ENCODE measurements at regions not wholly inside any gene's neighbourhood (a gene's known extent, or its start where the extent isn't known, plus 50 kb on each side); places are given as distances from the start of the nearest gene placed in this dataset.
A peak's percentile ranks its signal among the peaks of the same experiment; 100 is the strongest.
"Not testable (repeated sequence)": the region's sequence is repeated elsewhere in the genome, so short reads cannot be mapped to it uniquely, and the experiment has no call there.

DNA sequence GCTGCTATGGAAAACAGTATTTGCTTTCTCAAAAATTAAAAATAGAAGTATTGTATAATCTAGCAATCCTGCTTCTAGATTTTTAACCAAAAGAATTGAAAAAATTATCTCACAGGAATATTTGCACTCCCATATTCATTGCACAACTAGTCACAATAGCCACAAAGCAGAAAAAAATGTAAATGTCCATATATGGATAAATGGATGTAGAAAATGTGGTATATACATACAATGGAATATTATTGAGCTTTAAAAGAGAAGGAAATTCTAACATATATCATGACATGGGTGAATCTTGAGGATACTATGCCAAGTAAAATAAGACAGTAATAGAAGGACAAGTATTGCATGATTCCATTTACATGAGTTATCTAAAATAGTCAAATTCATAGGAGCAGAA, 2753.0 kb downstream of the PCDH9 start:
- Mint-ChIP-seq H3K36me3 (ENCODE audit: unreplicated experiment) (no peaks in the 10 kb centered on the region), H3K27ac (ENCODE audit: unreplicated experiment) (no peak overlapping the region), H3K4me1 (ENCODE audit: unreplicated experiment) (peaks cover 20% of the 10 kb centered on the region), H3K27me3 (ENCODE audit: unreplicated experiment) (no peaks in the 10 kb centered on the region), H3K4me3 (ENCODE audit: unreplicated experiment) (no peak overlapping the region), H3K9me3 (ENCODE audit: unreplicated experiment) (peaks cover 11% of the 10 kb centered on the region)
- no peak for DNase-seq (ENCODE audit: extremely low spot score, unreplicated experiment)
- TF ChIP-seq, protein P1, sequence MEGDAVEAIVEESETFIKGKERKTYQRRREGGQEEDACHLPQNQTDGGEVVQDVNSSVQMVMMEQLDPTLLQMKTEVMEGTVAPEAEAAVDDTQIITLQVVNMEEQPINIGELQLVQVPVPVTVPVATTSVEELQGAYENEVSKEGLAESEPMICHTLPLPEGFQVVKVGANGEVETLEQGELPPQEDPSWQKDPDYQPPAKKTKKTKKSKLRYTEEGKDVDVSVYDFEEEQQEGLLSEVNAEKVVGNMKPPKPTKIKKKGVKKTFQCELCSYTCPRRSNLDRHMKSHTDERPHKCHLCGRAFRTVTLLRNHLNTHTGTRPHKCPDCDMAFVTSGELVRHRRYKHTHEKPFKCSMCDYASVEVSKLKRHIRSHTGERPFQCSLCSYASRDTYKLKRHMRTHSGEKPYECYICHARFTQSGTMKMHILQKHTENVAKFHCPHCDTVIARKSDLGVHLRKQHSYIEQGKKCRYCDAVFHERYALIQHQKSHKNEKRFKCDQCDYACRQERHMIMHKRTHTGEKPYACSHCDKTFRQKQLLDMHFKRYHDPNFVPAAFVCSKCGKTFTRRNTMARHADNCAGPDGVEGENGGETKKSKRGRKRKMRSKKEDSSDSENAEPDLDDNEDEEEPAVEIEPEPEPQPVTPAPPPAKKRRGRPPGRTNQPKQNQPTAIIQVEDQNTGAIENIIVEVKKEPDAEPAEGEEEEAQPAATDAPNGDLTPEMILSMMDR (IDR thresholded peaks at IDR 0.05) = no peak

DNA sequence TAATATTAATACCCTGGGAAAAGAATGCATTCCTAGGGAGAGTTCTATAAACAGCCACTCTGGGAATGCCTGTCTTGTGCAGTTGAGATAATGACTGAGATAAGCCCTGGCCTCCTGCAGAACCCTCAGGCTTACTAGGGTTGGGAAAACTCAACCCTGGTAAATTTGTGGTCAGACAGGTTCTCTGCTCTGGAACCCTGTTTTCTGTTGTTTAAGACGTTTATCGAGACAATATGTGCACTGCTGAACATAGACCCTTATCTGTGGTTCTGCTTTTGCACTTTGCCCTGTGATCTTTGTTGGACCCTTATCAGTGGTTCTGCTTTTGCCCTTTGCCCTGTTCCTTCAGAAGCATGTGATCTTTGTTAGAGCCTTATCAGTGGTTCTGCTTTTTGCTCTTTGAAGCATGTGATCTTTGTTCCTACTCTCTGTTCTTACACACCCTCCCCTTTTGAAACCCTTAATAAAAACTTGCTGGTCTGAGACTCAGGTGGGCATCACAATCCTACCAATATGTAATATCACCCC, 2754.0 kb downstream of the PCDH9 start:
- H3K36me3 Mint-ChIP-seq (ENCODE audit: unreplicated experiment); H3K27me3 Mint-ChIP-seq (ENCODE audit: unreplicated experiment); H3K27ac Mint-ChIP-seq (ENCODE audit: unreplicated experiment); H3K4me3 Mint-ChIP-seq (ENCODE audit: unreplicated experiment); DNase-seq (ENCODE audit: extremely low spot score, unreplicated experiment): not testable (repeated sequence)
- H3K4me1 Mint-ChIP-seq (ENCODE audit: unreplicated experiment) = peaks cover 22% of the 10 kb centered on the region
- H3K9me3 Mint-ChIP-seq (ENCODE audit: unreplicated experiment) = peaks cover 11% of the 10 kb centered on the region

DNA sequence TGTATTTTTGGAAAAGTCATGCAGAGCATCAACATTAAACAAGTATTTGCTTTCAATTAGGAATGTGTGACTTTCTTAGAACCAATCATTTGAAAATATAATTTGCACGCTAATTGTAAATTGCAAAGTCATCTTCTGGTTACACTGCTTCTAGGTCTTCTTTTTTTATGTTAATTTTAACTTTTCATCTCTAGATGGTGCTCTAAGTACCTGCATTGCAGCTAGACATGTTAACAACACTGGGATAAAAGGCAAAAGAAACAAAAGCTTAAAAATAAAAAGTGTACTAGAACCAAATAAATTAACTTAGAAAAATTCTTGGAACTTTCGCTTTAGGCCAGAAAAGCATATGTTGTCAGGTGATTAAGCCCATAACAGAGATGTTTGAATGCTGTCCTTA, 2758.2 kb downstream of the PCDH9 start:
- TF ChIP-seq, protein P1 (IDR thresholded peaks at IDR 0.05) = peak; percentile 76
- peaks cover 12% of the 10 kb centered on the region for H3K4me1 Mint-ChIP-seq (ENCODE audit: unreplicated experiment)
- H3K9me3 Mint-ChIP-seq (ENCODE audit: unreplicated experiment) = peaks cover 11% of the 10 kb centered on the region
- no peak for DNase-seq (ENCODE audit: extremely low spot score, unreplicated experiment)
- no peaks in the 10 kb centered on the region for H3K27me3 Mint-ChIP-seq (ENCODE audit: unreplicated experiment)
- H3K36me3 Mint-ChIP-seq (ENCODE audit: unreplicated experiment) = no peaks in the 10 kb centered on the region
- no peak overlapping the region for H3K4me3 Mint-ChIP-seq (ENCODE audit: unreplicated experiment)
- H3K27ac Mint-ChIP-seq (ENCODE audit: unreplicated experiment) = no peak overlapping the region

DNA sequence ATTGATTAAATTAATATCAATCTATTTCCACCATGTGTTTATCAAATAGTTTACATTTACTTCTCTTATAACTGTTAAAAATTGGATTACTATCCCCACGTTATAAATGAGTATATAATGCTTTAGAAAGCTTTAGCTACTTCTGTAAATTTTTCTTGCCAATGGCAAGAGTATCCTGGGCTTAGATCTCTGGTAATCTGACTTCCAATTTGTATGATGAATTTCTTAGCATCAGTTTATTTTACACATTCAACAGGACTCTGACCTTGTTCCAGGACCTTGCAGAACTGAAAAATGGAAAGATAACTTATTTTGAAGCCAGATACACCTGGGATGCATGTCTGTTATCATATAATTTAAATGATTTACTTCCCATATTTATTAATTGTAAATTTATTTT, 2759.4 kb downstream of the PCDH9 start:
- no peaks in the 10 kb centered on the region for H3K27me3 Mint-ChIP-seq (ENCODE audit: unreplicated experiment)
- no peak overlapping the region for H3K4me3 Mint-ChIP-seq (ENCODE audit: unreplicated experiment)
- no peaks in the 10 kb centered on the region for H3K36me3 Mint-ChIP-seq (ENCODE audit: unreplicated experiment)
- H3K4me1 Mint-ChIP-seq (ENCODE audit: unreplicated experiment) = peaks cover 12% of the 10 kb centered on the region
- DNase-seq (ENCODE audit: extremely low spot score, unreplicated experiment) = no peak
- no peak overlapping the region for H3K27ac Mint-ChIP-seq (ENCODE audit: unreplicated experiment)
- TF ChIP-seq, protein P1 (IDR thresholded peaks at IDR 0.05) = no peak
- H3K9me3 Mint-ChIP-seq (ENCODE audit: unreplicated experiment) = peaks cover 3% of the 10 kb centered on the region

DNA sequence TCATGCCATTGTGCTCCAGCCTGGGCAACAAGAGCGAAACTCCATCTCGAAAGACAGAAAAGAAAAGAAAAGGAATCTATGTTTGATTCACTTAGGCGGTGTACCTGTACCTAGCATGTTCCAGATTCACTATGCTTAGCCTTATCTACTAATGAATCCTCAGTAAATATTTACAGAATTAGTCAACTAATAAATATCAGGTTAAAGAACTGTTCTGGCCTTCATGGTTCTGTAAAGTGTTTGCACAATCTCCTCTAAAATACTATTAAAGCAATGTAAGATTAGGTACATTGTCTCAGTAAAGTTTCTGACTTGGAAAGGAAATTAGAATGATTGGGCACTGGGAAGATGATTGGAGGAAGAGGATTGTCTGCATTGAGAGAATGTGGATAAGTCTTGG, 2770.4 kb downstream of the PCDH9 start:
- no peak for DNase-seq (ENCODE audit: extremely low spot score, unreplicated experiment)
- peaks cover 41% of the 10 kb centered on the region for H3K4me1 Mint-ChIP-seq (ENCODE audit: unreplicated experiment)
- H3K9me3 Mint-ChIP-seq (ENCODE audit: unreplicated experiment) = no peaks in the 10 kb centered on the region
- H3K4me3 Mint-ChIP-seq (ENCODE audit: unreplicated experiment) = no peak overlapping the region
- no peaks in the 10 kb centered on the region for H3K36me3 Mint-ChIP-seq (ENCODE audit: unreplicated experiment)
- TF ChIP-seq, protein P1 (IDR thresholded peaks at IDR 0.05) = no peak
- peak overlapping the region; percentile 8 for H3K27ac Mint-ChIP-seq (ENCODE audit: unreplicated experiment)
- H3K27me3 Mint-ChIP-seq (ENCODE audit: unreplicated experiment) = no peaks in the 10 kb centered on the region

DNA sequence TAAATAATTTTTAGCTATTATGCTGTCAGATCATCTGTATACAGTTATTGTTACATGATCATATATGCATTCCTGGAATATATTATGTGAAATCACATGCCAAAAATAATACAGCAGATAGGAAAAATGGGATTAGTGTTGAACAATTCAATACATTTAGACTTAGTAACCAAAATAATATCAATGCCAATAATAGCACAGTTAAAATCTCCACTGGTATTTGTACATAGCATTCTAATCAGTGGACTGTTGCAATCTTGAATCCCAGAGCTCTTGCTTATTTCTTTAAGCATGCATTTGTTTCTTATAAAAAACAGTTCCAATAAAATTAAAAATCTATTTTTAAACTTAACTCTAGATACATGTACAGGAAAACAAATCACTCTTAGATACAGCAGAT, 2772.2 kb downstream of the PCDH9 start:
- Mint-ChIP-seq H3K4me1 (ENCODE audit: unreplicated experiment) (peaks cover 49% of the 10 kb centered on the region), H3K27me3 (ENCODE audit: unreplicated experiment) (no peaks in the 10 kb centered on the region), H3K9me3 (ENCODE audit: unreplicated experiment) (no peaks in the 10 kb centered on the region), H3K4me3 (ENCODE audit: unreplicated experiment) (no peak overlapping the region), H3K36me3 (ENCODE audit: unreplicated experiment) (no peaks in the 10 kb centered on the region), H3K27ac (ENCODE audit: unreplicated experiment) (peak overlapping the region; percentile 17)
- DNase-seq (ENCODE audit: extremely low spot score, unreplicated experiment) = no peak
- TF ChIP-seq, protein P1 (IDR thresholded peaks at IDR 0.05) = no peak
